ENCODE measurements at regions not wholly inside any gene's neighbourhood (a gene's known extent, or its start where the extent isn't known, plus 50 kb on each side); places are given as distances from the start of the nearest gene placed in this dataset.

GRCh38 chr5:8517456-8517855, 648.5 kb downstream of the MTRR start:
- H3K36me3 ChIP-seq (ENCODE audit: control insufficient read depth in 1 of 2, insufficient read depth in 2 of 2, low read length in 2 of 2): no peaks in the 10 kb centered on the region
- TF ChIP-seq CBX3 (IDR thresholded peaks at IDR 0.05; ENCODE audit: low read depth) (no peak), JUND (IDR thresholded peaks at IDR 0.05) (no peak), YY1 (IDR thresholded peaks at IDR 0.05; ENCODE audit: extremely low read depth, insufficient replicate concordance, low read depth, low read length) (no peak), REST (IDR thresholded peaks at IDR 0.05; ENCODE audit: low read depth) (no peak), SP1 (IDR thresholded peaks at IDR 0.05; ENCODE audit: low read depth) (no peak), EZH2phosphoT487 (IDR thresholded peaks at IDR 0.05; ENCODE audit: borderline replicate concordance) (no peak), POLR2A (IDR thresholded peaks at IDR 0.05; ENCODE audit: borderline replicate concordance, extremely low read depth, insufficient read depth, insufficient read length) (no peak), EZH2 (IDR thresholded peaks at IDR 0.05) (no peak), FOSL1 (IDR thresholded peaks at IDR 0.05; ENCODE audit: low read depth) (no peak), MAX (IDR thresholded peaks at IDR 0.05) (no peak), SRF (IDR thresholded peaks at IDR 0.05; ENCODE audit: low read depth) (no peak), ELF1 (IDR thresholded peaks at IDR 0.05; ENCODE audit: borderline replicate concordance, low read depth) (no peak), TCF7L2 (IDR thresholded peaks at IDR 0.05; ENCODE audit: borderline replicate concordance, extremely low read depth, insufficient read depth, insufficient read length) (no peak), RAD21 (IDR thresholded peaks at IDR 0.05; ENCODE audit: low read depth) (no peak), CTCF (IDR thresholded peaks at IDR 0.05 in 2 of 3, conservative IDR thresholded peaks at IDR 0.05 in 1 of 3; ENCODE audit: borderline replicate concordance in 1 of 3, insufficient read depth in 1 of 3, low read depth in 2 of 3, low read length in 2 of 3) (no peak), ATF3 (IDR thresholded peaks at IDR 0.05) (no peak)
- peaks cover 5 to 21% of the 10 kb centered on the region in 2 experiments; a peak in 2 of 4 replicates for H3K9me3 ChIP-seq (ENCODE audit: control insufficient read depth in 1 of 2, insufficient read depth in 1 of 2, low read depth in 1 of 2, low read length in 2 of 2)
- DNase-seq (ENCODE audit: low read depth, low spot score): no peak
- CTCF ChIA-PET: no interaction called here
- H3K27me3 ChIP-seq (ENCODE audit: insufficient read depth, low read length): no peaks in the 10 kb centered on the region
- intact Hi-C loops (cut with micrococcal nuclease): no loop called here
- RAD21 ChIA-PET (ENCODE audit: low non-redundant PET in 1 of 2, low total read pairs in 2 of 2, uncharacterized antibody in 2 of 2, unreplicated experiment in 2 of 2): no interaction called here
- no peak overlapping the region for H3K9ac ChIP-seq (ENCODE audit: low read length)
- BruUV-seq (replicated peaks): no TSS peak
- H2AFZ ChIP-seq (ENCODE audit: low read depth, low read length, poor library complexity, severe bottlenecking): no peak overlapping the region
- H4K20me1 ChIP-seq (ENCODE audit: insufficient read depth): no peaks in the 10 kb centered on the region
- no peak overlapping the region for H3K4me2 ChIP-seq (ENCODE audit: low read length)
- POLR2A ChIA-PET: no interaction called here
- no peak for ATAC-seq
- H3K79me2 ChIP-seq (ENCODE audit: insufficient read depth, low read length): no peaks in the 10 kb centered on the region
- no peak overlapping the region for H3K27ac ChIP-seq (ENCODE audit: low read depth, low read length)
- no peak overlapping the region for H3K4me3 ChIP-seq (replicated peaks in 1 of 2; ENCODE audit: low read depth in 1 of 2, low read length in 2 of 2)
- no peaks in the 10 kb centered on the region for H3K4me1 ChIP-seq (ENCODE audit: control insufficient read depth in 1 of 2, insufficient read depth in 2 of 2, low read length in 2 of 2)
- no peaks in the 10 kb centered on the region for H3K9me2 ChIP-seq (ENCODE audit: insufficient read depth)
